Posterior vena cava (tissue), 2 donors: ENCODE measurements at regions not wholly inside any gene's neighbourhood (a gene's known extent, or its start where the extent isn't known, plus 50 kb on each side); places are given as distances from the start of the nearest gene placed in this dataset.
"Not testable (repeated sequence)": the region's sequence is repeated elsewhere in the genome, so short reads cannot be mapped to it uniquely, and the experiment has no call there.

Experiments used
- DNase-seq: peaks from one replicate; pipeline ENCODE4 v3.0.0-alpha.2; 2020; ENCODE audit warnings: low spot score
- intact Hi-C, 2 donors: fragments of 100-400 bp; cut with DNase I; formaldehyde crosslinking; loops; one replicate each; pipeline versions ENCODE4 v1.14.1 to v1.14.2; 2022 to 2023
- donor health status: DM: yes; HTN: yes; CAD: no.
- donor health status: DM: yes; HTN: yes; CAD: no.

DNA sequence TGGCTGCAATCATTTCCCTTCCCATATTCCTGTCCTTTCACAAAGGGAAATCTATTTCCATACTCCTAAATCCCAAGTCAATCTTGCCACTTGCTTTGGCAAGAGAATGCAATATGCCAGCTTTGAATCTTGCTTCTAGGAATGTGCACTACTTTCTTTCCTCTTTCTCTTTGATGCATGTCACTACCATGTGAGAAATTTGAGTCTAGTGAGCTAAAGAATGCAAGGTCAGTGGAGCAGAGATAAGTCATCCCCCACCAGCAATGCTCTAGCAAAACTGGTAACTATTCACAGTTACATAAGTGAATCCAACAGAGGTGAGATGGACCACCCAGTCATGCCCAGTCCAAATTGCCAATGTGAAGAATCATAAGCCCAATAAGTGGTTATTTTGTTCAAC lies 910.4 kb downstream of the RAB28 start:
- intact Hi-C loops: no loop called here
- no peak for DNase-seq

DNA sequence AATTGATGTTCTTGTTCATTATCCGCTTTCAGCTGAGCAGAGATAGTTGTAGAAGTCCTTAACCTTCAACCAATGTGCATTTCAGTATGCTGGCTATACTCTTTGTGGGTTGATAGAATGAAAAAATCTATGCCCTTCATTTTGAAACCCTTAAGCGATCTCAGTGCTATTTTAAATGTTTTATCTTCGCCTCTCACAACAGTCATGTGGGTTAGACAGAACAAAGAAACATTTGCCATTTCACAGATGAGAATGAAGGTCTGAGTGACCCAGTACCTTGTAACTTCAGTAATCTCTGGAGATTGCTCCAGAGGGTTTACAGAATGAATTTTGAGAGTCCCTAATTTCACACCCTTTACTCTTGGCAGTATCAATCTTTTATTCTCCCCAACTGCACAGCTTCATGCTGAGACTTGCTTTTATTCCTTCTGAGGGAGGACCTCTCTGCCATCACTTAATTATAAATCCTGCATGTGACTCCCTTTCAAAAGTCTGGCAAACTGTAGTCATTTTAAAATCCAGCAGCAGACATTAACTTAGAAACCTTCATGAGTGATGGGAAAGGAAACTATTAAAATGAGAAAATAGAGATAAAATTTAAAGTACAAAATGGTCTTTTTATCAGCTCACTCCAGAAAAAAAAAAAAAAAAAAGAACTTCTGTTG lies 921.5 kb downstream of the RAB28 start:
- intact Hi-C loops: no loop called here
- DNase-seq: no peak

DNA sequence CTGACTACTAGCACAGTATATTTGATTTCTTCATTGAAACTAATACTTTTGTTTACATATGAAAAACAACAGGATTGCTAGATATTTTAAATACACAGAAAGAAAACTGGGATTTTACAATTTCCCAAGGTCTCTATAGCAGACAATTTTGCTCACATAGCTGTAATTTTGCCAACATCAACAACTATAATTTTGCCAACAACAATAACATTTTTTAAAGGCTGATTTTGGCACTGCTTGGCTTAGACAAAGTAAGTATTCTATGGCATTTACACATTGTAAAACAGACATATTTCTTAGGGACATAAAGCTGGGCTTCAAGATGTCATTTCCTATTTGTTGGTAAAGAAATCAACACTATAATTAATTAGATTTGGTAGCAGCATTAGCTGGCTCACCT lies 922.1 kb downstream of the RAB28 start:
- intact Hi-C loops: no loop called here
- no peak for DNase-seq

DNA sequence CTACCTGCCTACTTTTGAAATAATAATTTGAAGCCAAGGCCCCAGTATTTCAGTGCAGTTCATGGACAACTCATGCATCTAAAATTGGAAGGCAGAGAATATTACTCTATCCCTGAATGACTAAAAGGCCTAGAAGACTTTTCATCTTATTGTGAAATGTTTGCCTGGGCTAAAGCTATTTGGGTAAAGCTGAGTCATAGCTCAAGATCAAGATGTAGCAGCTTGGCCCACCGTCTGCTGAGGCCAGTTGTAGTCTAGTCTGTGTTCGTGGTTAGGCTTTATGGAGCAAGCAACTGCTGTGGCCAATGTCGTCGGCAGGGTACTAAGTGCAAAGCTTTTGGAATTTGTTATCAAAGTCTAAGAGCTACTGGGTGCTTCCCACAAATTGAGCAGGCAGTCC lies 929.1 kb downstream of the RAB28 start:
- peak; percentile 82 for DNase-seq
- intact Hi-C loops: no loop called here

DNA sequence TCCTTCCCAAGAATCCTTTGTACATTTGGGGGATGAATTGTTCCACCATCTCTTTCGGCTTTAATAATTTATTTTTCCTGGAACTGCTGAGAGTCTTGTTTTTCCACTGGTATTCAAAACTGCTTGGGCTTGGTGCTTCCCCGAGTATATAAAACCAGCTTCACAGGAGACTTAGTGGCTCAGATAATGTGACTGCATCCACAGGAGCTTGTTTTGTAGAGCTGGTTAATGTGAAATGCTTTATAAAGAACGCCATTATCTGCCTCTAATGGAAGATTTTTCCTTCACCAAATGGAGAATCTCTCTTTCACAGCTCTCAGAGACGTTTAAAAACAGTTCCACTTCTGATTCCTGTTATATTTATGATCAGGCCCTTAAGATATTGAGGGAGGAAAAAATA lies 935.5 kb downstream of the RAB28 start:
- DNase-seq: no peak

DNA sequence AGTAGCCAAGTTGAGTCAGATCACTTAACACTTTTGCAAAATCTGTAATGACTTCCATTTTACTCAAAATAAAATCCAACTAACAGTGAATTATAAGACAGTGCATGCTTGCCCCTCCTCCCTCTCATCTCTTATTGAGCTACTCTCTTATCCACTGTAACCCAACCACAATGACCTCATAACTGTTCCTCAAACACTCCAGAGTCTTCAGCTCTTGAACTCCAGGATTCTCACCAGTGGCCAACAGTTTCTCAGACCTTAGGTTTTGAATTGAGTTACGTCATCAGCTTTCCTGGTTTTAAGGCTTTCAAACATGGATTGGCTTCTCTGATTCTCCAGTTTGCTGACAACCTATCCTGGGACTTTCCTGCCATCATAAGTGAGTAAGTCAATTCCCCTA lies 938.3 kb downstream of the RAB28 start:
- intact Hi-C loops: no loop called here

More for the DNA sequence above, 935.5 kb downstream of the RAB28 start:
- intact Hi-C loops: no loop called here

DNA sequence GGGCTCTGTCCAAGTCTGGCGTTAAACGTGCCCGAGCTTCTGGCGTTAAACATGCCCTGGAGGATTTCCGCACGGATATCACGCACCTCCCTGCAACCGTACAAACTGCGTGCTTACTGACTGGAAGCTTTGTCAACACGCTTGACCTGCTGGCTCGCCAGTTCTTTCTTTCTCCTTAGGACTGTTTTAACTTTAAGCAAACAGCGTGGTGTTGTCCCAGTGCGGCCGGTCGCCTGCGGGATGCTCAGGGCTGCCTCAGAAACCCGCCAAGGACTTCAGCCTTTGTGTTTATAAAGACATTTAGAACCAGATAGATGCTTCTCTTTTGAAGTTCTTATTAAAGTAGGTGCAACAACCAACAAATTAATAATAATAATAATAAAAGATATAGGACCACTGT lies 946.0 kb downstream of the RAB28 start:
- no peak for DNase-seq
- intact Hi-C loops: no loop called here

More for the DNA sequence above, 938.3 kb downstream of the RAB28 start:
- no peak for DNase-seq

DNA sequence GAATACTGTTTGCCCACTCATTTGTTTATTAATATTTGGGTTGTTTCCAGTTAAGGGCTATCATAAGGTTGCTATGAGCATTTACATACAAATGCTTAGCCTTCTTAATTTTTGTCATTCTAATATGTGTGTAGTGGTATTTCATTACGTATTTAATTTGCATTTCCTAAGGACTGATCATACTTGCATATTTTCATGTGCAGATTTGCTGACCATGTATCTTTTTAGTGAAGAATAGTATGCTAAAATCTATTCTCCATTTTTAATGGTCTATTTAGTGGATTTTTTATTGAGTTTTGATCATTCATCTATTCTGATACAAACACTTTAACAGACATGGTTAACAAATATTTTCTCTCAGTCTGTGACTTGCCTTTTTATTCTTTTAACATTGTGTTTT lies 949.5 kb downstream of the RAB28 start:
- DNase-seq: no peak

DNA sequence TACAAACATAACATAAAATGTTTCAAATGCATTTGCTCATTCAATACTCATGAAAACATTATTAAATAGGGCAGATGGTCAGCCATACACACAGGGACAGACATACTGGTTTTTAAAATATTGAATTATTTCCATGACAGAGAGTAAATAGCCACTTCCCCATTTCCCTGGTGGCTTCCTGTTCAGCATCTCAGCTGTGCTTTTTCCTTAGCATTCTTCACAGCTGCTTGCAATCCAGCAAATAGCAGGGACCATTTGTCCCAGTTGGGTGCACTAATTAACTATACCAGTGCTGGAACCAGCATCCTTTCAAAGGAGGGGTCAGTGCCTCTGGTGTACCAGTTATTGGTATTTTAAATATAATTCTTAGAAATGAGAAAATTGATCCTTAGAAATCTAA lies 964.7 kb downstream of the RAB28 start:
- intact Hi-C loops: no loop called here
- no peak for DNase-seq

More for the DNA sequence above, 949.5 kb downstream of the RAB28 start:
- intact Hi-C loops: no loop called here

DNA sequence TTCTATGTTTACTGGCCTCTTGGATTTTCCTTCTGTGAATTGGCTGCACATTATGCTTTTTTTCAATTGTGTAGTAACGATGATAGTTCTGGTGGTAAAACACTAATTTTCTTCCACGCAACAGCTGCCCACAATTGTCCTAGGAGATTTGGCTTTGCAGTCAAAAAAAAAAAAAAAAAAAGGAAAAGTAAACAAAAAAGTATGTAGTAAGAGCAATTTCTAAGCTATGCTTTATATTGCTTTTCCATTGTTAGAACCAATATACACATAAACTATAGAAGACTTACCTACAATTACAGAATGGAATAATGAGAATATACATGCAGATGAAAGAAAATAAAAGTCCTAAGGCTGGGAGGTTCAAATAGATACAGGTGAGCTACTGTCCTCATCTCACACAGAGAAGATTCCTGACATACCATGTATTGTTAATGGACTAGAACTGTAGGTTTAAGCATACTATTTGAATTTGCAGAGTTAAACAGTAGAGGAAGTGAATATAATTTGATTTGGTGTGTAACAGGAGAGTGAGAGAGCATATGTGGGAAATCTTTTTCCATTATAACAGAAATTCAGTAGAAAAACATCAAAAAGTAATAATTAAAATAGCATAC lies 976.2 kb downstream of the RAB28 start:
- no peak for DNase-seq

DNA sequence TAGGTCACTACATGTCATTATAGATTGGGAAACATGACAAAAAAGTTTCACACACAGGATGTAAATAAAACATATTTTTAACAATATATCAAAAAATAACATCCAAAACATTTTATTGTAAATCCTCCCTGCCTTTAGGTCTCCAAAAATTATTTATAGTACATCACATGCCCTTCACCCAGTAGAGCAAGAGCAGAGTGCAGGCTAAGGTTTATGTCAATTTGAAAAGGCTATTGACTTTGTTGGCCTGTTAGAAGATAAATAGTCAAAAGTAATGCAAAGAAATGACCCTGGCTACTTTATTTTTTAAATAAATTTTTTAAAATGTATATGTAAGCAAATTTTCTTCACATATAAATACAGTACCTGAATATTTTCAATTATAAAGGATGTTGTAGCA lies 983.7 kb downstream of the RAB28 start:
- intact Hi-C loops: no loop called here
- DNase-seq: no peak

More for the DNA sequence above, 976.2 kb downstream of the RAB28 start:
- intact Hi-C loops: no loop called here

DNA sequence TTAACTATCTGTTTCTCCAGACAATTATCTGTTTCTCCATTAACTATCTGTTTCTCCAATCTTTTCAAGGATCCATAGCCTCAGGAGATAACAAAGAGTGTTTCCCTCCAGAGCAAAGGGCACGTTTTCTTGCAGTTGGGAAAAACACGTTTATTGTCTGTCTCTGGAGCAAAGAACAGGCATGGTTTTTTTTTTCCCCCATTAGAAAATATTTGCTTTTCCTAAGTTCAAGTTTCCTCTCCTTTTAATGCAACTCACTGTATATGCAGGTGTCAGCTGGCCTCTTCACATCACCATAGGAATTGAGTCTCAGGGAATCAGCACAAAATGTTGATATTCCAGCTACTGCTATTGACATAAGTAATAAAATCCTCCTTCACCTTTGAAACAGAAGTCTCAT lies 984.4 kb downstream of the RAB28 start:
- intact Hi-C loops: no loop called here
- DNase-seq: no peak

DNA sequence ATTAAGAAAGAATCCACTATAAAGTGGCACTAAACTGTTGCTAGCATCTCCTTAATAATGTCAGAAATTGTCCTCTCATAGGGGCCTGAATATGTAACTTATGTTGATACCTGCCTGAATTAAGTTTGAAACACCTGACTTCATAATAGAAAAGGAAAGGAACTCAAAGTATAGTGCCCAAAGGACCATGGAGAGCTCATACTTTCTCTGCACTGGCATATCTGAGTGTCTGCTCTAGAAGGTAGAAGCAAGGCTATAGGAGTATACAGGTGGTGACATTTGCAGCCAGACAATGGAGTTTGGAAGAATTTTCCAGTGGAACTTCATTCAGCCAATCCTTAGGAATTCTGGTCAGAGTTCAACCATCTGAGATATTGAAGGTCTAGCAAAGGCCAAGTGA lies 988.9 kb downstream of the RAB28 start:
- no peak for DNase-seq
- intact Hi-C loops: no loop called here

DNA sequence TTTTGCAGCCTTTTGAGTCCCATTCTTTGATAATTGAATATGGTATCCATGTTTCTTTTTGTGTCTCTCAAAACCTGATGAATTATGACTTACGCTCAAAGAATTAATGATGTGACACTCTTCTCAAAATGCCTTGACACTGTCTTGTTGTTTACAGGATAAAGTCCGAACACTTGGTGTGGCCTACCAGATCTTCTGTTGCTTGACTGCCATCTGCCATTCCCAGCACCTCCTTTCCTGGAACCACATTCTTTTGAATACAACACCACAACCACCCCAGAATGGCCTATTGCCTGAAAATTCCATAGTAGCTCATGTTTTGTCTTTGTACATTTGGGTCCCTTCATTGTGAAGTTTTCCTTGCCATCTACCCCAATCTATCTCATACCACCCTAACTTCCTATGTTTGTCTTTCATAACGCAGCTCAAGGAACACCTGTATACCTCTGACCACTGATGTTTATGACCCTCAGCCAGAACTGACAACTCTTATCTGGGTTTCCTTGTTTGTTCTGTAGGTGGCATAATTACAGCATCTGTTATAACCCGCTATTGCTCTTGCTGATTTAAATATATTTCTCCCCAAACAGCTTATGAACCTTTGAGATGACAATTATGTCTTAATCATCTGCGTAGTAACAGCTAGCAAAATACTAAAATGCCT lies 991.3 kb downstream of the RAB28 start:
- intact Hi-C loops: no loop called here

DNA sequence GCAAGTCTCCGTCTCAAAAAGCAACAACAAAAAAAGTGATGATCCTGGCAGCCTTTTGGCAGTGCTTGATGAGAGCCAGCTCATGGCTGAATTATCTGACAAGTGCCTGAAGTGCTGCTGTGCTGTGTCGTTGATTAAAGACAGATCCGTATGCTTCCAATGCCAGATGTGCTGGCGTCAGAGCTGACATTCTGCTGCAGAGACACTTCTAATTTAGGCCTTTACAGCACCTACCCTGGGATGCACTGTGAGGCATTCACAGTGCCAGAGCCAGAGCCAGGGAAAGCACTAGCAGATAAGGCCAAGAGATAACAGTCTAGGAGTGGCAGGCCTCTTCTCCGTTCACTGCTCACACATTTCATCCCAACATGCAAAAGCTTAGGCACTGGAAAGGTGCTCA lies 995.5 kb downstream of the RAB28 start:
- DNase-seq: peak; percentile 72
- intact Hi-C loops: loop anchor here in 1 of 2 donors (5.0 kb wide), 1 partner anchor 1616 kb away; no protein-coding TSS in a partner anchor

More for the DNA sequence above, 991.3 kb downstream of the RAB28 start:
- DNase-seq: no peak

DNA sequence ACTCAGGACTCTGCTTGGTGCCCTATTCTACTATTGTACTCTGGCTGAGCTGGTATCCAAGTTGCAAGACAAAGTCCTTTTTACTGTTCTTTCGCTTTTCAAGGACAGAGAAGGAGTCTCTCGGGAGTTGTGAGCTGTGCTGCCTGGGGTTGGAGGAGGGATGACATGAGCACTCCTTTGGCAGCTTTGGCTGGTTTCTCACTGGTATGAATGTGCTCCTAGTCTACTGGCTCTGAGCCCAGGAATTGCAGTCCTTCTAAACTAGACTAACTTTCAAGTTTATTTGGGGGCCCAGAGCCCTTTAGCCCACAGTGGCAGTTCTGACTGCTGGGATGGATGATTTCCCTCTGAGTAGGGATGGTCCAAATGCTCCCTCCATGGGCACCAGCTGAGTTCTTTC lies 997.1 kb downstream of the RAB28 start:
- intact Hi-C loops: loop anchor here in 1 of 2 donors (5.0 kb wide), 1 partner anchor 1615 kb away; no protein-coding TSS in a partner anchor
- peak; percentile 43 for DNase-seq

DNA sequence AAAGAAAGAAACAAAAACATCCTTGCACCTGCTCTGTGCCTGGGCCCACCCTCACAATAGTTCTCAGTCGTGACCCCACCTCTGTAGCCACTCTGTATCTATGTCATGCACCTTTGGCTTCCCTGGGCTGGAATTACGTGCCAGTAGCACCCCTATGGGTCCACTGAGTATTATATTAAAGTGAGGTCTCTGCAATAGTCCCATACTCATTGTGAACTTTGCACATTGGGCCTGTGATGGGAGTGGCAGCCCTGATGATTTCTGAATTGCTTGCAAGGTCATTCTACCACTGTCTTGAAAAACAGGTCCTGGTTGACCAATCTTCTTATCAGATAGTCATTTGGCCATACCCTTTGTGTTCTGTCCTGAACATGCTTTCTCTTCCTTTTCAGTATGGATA lies 1012.1 kb downstream of the RAB28 start:
- DNase-seq: no peak
- intact Hi-C loops: no loop called here

DNA sequence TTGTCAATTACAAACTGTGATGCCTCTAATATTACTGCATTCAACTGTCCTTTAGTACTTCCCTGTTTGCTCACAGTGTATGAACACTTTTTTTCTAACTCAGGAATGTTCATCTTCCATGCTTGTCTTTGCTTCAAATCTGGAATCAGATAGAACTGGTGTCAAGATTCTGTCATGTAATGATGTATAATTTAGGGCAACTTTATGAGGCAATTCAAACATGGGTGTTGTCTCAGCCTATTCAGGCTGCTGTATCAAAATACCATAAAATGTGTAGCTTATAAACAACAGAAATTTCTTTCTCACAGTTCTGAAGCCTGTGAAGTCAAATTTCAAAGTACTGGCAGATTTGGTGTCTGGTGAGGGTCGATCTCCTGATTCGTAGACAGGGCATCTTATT lies 1012.9 kb downstream of the RAB28 start:
- no peak for DNase-seq

DNA sequence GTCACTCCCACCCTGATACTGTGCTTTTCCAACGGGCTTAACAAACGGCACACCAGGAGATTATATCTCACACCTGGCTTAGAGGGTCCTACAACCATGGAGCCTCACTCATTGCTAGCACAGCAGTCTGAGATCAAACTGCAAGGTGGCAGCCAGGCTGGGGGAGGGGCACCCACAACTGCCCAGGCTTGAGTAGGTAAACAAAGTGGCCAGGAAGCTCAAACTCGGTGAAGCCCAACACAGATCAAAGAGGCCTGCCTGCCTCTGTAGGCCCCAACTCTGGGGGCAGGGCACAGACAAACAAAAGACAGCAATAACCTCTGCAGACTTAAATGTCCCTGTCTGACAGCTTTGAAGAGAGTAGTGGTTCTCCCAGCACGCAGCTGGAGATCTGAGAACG lies 1022.6 kb downstream of the RAB28 start:
- DNase-seq, intact Hi-C loops: not testable (repeated sequence)

More for the DNA sequence above, 1012.9 kb downstream of the RAB28 start:
- intact Hi-C loops: no loop called here

DNA sequence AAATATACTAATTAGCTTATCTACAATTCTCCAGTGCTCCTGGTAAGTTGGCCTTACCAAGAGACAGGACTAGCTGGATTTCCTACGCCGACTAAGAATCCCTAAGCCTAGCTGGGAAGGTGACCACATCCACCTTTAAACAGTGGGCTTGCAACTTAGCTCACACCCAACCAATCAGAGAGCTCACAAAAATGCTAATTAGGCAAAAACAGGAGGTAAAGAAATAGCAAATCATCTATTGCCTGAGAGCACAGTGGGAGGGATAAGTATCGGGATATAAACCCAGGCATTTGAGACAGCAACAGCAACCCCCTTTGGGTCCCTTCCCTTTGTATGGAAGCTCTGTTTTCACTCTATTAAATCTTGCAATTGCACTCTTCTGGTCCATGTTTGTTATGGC lies 1025.0 kb downstream of the RAB28 start:
- intact Hi-C loops: no loop called here
- no peak for DNase-seq

DNA sequence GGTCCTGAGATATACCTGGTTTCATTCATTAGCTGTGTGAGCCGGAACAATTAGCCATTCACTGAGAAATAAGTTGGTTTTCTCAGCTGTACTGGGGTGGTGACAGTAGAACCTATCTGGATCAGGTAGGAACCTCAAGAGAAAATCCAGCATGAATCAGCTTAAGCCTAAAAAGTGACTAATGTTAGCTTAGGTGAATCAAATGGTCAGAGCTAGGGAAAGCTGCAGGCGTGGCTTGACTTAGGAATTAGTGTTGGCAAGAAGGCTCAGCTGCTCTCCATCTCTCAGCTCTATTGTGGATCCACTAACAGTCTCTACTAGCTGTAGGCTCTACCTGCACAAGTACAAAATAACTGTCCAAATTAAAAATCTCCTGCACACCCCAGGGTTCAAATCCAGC lies 1025.5 kb downstream of the RAB28 start:
- no peak for DNase-seq
- intact Hi-C loops: no loop called here
